ENCODE measurements at regions not wholly inside any gene's neighbourhood (a gene's known extent, or its start where the extent isn't known, plus 50 kb on each side); places are given as distances from the start of the nearest gene placed in this dataset.

GRCh38 chr5:67355120-67355713 lies 158.6 kb upstream of the CD180 start (continued):
- TF ChIP-seq ZNF148 (tag by site-specific recombination; IDR thresholded peaks at IDR 0.05; ENCODE audit: borderline replicate concordance) (no peak), KLF17 (tag by site-specific recombination; IDR thresholded peaks at IDR 0.05) (no peak), PRDM6 (tag by site-specific recombination; IDR thresholded peaks at IDR 0.05) (no peak), SCRT1 (tag by site-specific recombination; IDR thresholded peaks at IDR 0.05; ENCODE audit: borderline replicate concordance) (no peak), ZBTB26 (tag by site-specific recombination; optimal IDR thresholded peaks at IDR 0.05) (no peak), ZNF704 (tag by site-specific recombination; IDR thresholded peaks at IDR 0.05) (no peak), ZNF423 (tag by site-specific recombination; IDR thresholded peaks at IDR 0.05) (no peak)

GRCh38 chr5:67353500-67354450 lies 157.2 kb upstream of the CD180 start:
- POLR2A ChIA-PET: no interaction called here
- TF ChIP-seq ZNF514 (tag by site-specific recombination; IDR thresholded peaks at IDR 0.05) (no peak), GLIS1 (tag by site-specific recombination; IDR thresholded peaks at IDR 0.05) (peak; percentile 60)
- no peaks in the 10 kb centered on the region for H3K9me3 ChIP-seq (ENCODE audit: control insufficient read depth, insufficient read depth, low read depth, low read length)
- no peaks in the 10 kb centered on the region; the same call in 1 of the 2 replicates for H3K4me1 ChIP-seq (ENCODE audit: control insufficient read depth, insufficient read depth, low read length)
- CTCF ChIA-PET: no interaction called here
- H3K36me3 ChIP-seq (ENCODE audit: control insufficient read depth in 2 of 2, insufficient read depth in 1 of 2, low read length in 2 of 2): no peaks in the 10 kb centered on the region
- H3K27ac ChIP-seq (ENCODE audit: extremely low read depth, low read depth, low read length): no peak overlapping the region
- no peak overlapping the region for H3K4me3 ChIP-seq (ENCODE audit: low read depth, low read length)

- CTCF ChIA-PET: interaction anchor here (0.7 kb wide), 1 partner anchor 166 kb away, joined by 3 read pairs; no protein-coding TSS in a partner anchor
- Histone ChIP-seq H3K27ac (ENCODE audit: extremely low read depth, low read depth, low read length) (no peak overlapping the region), H3K4me3 (ENCODE audit: low read depth, low read length) (no peak overlapping the region), H3K9me3 (ENCODE audit: control insufficient read depth, insufficient read depth, low read depth, low read length) (no peaks in the 10 kb centered on the region), H3K4me1 (ENCODE audit: control insufficient read depth, insufficient read depth, low read length) (no peaks in the 10 kb centered on the region; the same call in 1 of the 2 replicates), H3K36me3 (ENCODE audit: control insufficient read depth in 2 of 2, insufficient read depth in 1 of 2, low read length in 2 of 2) (no peaks in the 10 kb centered on the region)
- POLR2A ChIA-PET: no interaction called here
- TF ChIP-seq ZNF426 (tag by site-specific recombination; IDR thresholded peaks at IDR 0.05) (no peak), ZBTB48 (tag by site-specific recombination; IDR thresholded peaks at IDR 0.05) (no peak), EGR2 (tag by site-specific recombination; IDR thresholded peaks at IDR 0.05; ENCODE audit: low read depth) (no peak), ZXDB (tag by site-specific recombination; IDR thresholded peaks at IDR 0.05) (no peak), ZNF18 (tag by site-specific recombination; IDR thresholded peaks at IDR 0.05) (no peak), ZNF121 (tag by site-specific recombination; IDR thresholded peaks at IDR 0.05) (no peak), KLF1 (tag by site-specific recombination; IDR thresholded peaks at IDR 0.05) (no peak), ZNF174 (tag by site-specific recombination; IDR thresholded peaks at IDR 0.05) (no peak), HOXC10 (CRISPR knock-in tag; IDR thresholded peaks at IDR 0.05) (no peak), INSM2 (tag by site-specific recombination; IDR thresholded peaks at IDR 0.05) (no peak)
Observed at GRCh38 chr5:67350618-67351201, 154.1 kb upstream of the CD180 start.

All from HEK293 (cell line).